ENCODE measurements at regions not wholly inside any gene's neighbourhood (a gene's known extent, or its start where the extent isn't known, plus 50 kb on each side); places are given as distances from the start of the nearest gene placed in this dataset.

- DNase-seq = no peak
These were observed 988.2 kb upstream of the CDH2 start for GRCh38 chr18:29164993-29165599.

- peak in 1 of 51 donors; percentile 10 for DNase-seq
These were observed 987.2 kb upstream of the CDH2 start for GRCh38 chr18:29164020-29164706.

- DNase-seq = no peak
These were observed 986.7 kb upstream of the CDH2 start for GRCh38 chr18:29163596-29163995.

- DNase-seq = no peak
These were observed 984.5 kb upstream of the CDH2 start for GRCh38 chr18:29161429-29161828.

- no peak for DNase-seq
These were observed 983.2 kb upstream of the CDH2 start for GRCh38 chr18:29160170-29160569.

- no peak for DNase-seq
These were observed 981.0 kb upstream of the CDH2 start for GRCh38 chr18:29157905-29158304.

GRCh38 chr18:29157057-29157780, 980.3 kb upstream of the CDH2 start:
- no peak for DNase-seq

GRCh38 chr18:29156531-29156930, 979.6 kb upstream of the CDH2 start:
- no peak for DNase-seq

GRCh38 chr18:29154758-29155725, 978.1 kb upstream of the CDH2 start:
- DNase-seq = no peak

- no peak for DNase-seq
These were observed 977.3 kb upstream of the CDH2 start for GRCh38 chr18:29154196-29154757.

- no peak for DNase-seq
These were observed 976.2 kb upstream of the CDH2 start for GRCh38 chr18:29153091-29153490.

- DNase-seq = no peak
These were observed 971.0 kb upstream of the CDH2 start for GRCh38 chr18:29147944-29148343.

- no peak for DNase-seq
These were observed 969.1 kb upstream of the CDH2 start for GRCh38 chr18:29146068-29146467.

- DNase-seq = no peak
These were observed 963.7 kb upstream of the CDH2 start for GRCh38 chr18:29140590-29140989.

- no peak for DNase-seq
These were observed 961.0 kb upstream of the CDH2 start for GRCh38 chr18:29137773-29138495.

- no peak for DNase-seq
These were observed 947.0 kb upstream of the CDH2 start for GRCh38 chr18:29123706-29124530.

- DNase-seq = no peak
These were observed 927.7 kb upstream of the CDH2 start for GRCh38 chr18:29104671-29105070.

GRCh38 chr18:29104227-29104626, 927.3 kb upstream of the CDH2 start:
- DNase-seq = no peak

GRCh38 chr18:29096079-29096770, 919.3 kb upstream of the CDH2 start:
- no peak for DNase-seq
